Activated T-cell treated with anti-CD3 and anti-CD28 coated beads for 48 hours (primary cell): ENCODE measurements at regions not wholly inside any gene's neighbourhood (a gene's known extent, or its start where the extent isn't known, plus 50 kb on each side); places are given as distances from the start of the nearest gene placed in this dataset.
"Not testable (repeated sequence)": the region's sequence is repeated elsewhere in the genome, so short reads cannot be mapped to it uniquely, and the experiment has no call there.

Experiments used
- DNase-seq: peaks from one replicate; pipeline ENCODE4 v3.0.0-alpha.2; 2020; ENCODE audit warnings: low read depth

DNA sequence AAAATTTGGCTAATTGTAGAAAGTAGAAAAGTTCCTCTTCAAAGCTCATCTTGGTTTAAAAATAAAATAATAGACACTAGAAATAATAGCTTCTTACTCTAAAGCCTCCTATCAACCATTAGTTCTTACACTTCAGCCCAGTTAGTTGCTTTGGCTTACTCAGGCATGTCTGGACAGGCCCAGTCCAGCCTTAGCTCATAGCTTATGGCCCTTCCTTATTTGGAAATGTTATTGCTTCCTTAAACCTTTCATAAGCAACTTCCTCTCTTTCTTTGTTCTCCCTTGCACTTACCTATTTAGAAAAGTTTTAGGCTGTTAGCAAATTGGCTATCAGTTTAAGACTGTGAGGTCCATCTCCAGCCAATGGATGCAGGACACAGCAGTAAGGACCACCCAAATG, 754.1 kb upstream of the NUDT12 start:
- not testable (repeated sequence) for DNase-seq

GRCh38 chr5:104312481-104312880, 749.9 kb upstream of the NUDT12 start:
- no peak for DNase-seq

GRCh38 chr5:104305602-104306001, 743.0 kb upstream of the NUDT12 start:
- DNase-seq, result no peak

- no peak for DNase-seq
Observed at GRCh38 chr5:104299998-104300706, 737.6 kb upstream of the NUDT12 start.

DNA sequence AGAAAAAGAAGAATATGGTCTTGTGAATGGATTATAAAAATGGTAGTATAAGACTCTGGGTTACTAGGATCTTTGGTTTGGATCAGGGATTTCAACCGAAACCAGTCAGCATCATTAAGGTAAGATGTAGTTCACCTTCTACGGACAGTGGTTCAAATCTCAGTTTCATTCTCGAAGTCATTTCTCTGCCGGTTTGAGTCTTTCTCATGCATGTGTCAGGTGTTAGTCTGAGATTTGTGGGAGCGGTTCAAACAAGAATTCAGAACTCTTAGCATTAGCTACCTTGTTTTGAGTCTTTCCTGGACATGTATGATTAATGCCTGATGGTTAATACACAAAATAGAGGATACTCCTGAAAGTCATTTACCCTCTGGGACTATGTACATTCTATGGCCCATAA, 735.9 kb upstream of the NUDT12 start:
- DNase-seq, result no peak

- no peak for DNase-seq
Observed at GRCh38 chr5:104297076-104297475, 734.5 kb upstream of the NUDT12 start.

GRCh38 chr5:104295991-104296390, 733.4 kb upstream of the NUDT12 start:
- no peak for DNase-seq

- no peak for DNase-seq
Observed at GRCh38 chr5:104283136-104283535, 720.5 kb upstream of the NUDT12 start.

GRCh38 chr5:104273725-104274124, 711.1 kb upstream of the NUDT12 start:
- no peak for DNase-seq

- no peak for DNase-seq
Observed at GRCh38 chr5:104267320-104268015, 704.9 kb upstream of the NUDT12 start.

DNA sequence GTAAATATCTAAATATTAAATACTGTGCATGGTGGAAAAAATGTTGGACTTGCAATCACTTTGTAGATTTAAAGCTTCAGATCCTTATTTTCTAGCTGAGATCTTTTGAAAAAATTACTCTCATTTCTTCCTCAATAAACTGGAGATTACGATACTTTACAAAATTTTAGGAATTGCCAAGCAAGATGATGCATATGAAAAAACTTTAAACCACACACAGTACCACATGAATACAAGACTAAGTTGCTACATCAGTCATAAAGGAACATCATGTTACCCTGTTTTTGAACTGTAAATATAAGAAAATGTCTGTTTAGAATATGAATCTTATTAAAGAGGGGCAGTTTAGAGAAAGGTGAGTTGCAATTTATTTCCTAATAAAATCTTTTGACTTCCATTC, 703.6 kb upstream of the NUDT12 start:
- no peak for DNase-seq

- no peak for DNase-seq
Observed at GRCh38 chr5:104265531-104266140, 703.0 kb upstream of the NUDT12 start.

GRCh38 chr5:104247260-104247659, 684.7 kb upstream of the NUDT12 start:
- no peak for DNase-seq

GRCh38 chr5:104241046-104241445, 678.5 kb upstream of the NUDT12 start:
- DNase-seq, result no peak

GRCh38 chr5:104237586-104237985, 675.0 kb upstream of the NUDT12 start:
- DNase-seq, result no peak

GRCh38 chr5:104223885-104224773, 661.5 kb upstream of the NUDT12 start:
- no peak for DNase-seq

DNA sequence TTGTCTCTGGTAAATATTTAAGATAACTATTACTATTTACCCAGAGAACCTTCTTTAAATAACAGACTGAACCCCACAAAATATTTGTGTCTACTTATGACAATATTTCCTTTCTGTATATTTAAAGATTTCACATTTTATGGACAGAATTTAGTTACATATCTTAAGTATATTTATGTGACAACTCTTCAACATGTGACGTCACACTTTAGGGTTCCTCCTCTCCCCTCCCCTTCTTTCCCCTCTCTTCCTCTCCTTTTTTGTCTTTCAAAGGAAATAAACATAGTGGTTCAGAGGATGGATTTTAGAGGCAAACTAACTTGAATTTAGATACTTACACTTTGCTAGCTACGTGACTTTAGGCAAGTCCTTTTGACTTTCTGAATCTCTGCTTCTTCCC, 655.6 kb upstream of the NUDT12 start:
- DNase-seq, result no peak

GRCh38 chr5:104213216-104213615, 650.6 kb upstream of the NUDT12 start:
- DNase-seq, result no peak

DNA sequence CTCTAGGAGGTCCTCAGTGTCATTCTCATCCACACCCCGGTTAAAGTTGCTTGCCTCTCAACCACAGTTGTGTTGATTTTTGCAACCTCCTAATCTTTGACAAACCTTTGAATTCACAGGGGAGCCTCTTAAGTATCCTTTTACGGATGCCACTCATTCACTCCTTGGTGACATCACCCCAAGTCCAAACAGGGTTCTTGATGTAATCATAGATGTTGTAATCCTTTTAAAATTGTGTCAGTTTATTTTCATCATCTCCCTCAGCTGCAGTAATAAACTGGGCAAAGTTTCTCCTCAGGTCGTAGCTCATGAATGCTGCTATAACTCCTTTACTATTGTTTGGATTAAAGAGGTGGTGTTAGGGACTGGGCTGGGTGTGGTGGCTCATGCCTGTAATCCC, 637.2 kb upstream of the NUDT12 start:
- no peak for DNase-seq

DNA sequence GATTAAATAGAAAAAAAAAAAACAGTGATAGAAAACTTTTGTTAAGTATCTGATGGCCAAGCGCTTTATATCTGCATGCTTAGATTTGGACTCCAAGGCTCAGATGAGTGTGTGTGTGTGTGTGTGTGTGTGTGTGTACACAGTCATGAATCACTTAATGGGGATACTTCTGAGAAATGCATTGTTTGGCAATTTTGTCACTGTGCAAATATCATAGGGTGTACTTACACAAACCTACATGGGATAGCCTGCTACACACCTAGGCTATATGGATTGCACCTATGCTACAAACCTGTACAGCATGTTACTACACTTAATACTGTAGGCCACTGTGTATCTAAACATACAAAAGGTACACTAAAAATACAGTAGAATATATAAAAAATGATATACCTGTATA, 635.6 kb upstream of the NUDT12 start:
- DNase-seq, result no peak

DNA sequence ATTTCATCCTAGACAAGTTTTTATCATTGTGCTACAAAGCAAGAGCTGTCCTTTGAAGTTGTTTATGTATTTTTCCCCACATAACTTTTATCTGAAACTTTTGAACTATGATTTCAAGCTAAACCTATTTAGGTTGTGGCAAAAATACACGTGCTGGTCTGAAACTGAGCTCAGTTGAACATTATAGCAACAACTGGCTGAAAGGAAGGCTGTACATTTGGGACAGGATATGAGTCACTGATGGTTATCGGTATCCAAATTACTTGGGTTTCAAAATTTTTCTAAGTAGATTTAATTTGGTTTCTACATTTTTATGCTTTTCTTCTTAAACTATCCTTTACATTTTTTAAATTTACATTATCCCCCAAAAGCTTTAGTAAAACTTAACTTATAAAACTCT, 627.3 kb upstream of the NUDT12 start:
- no peak for DNase-seq

GRCh38 chr5:104189031-104189430, 626.4 kb upstream of the NUDT12 start:
- DNase-seq, result no peak
